Activated CD4-positive, alpha-beta T cell treated with anti-CD3 and anti-CD28 coated beads for 1 hour (primary cell): ENCODE measurements at regions not wholly inside any gene's neighbourhood (a gene's known extent, or its start where the extent isn't known, plus 50 kb on each side); places are given as distances from the start of the nearest gene placed in this dataset.
"Not testable (repeated sequence)": the region's sequence is repeated elsewhere in the genome, so short reads cannot be mapped to it uniquely, and the experiment has no call there.

Experiments
- DNase-seq: peaks from one replicate; pipeline ENCODE4 v3.0.0-alpha.2; 2020

DNA sequence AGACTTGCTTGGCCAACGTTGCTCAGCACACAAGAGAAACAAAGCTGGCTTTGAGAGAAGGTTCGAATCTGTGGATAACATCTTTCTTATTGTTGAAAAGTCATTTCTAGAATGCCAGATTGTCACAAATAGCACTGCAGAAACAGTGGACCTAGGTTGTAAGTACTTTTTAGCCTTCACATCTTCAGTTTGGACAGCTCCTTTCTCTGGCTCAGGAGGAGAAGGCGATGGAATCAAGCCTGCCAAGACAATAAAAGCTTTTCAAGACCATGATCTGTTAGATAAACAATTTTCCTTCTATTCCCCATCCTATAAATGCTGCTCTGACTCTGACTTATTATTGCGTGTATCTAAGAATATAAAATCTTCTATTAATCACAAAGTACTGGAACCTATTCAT lies 615.2 kb upstream of the SEMA6A start:
- DNase-seq = no peak

DNA sequence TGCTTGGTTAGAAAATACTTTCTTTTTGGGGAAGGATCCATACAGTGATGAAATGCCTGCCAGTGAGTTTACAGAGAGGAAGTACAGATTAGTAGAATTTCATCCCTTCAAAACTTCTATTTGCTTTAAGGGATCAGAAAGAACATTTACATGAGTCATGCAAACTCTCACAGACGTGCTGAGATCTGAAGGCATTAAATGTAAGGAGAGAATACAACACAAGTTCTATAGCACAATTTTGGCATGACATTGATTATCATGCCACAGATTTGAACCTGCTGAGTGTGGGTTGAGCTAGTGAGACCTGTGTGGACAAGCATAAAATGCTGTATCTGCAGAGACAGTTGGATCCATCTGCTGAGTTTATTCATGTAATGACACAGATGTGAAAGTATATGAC lies 613.6 kb upstream of the SEMA6A start:
- no peak for DNase-seq

GRCh38 chr5:117186751-117187150 lies 612.1 kb upstream of the SEMA6A start:
- no peak for DNase-seq

DNA sequence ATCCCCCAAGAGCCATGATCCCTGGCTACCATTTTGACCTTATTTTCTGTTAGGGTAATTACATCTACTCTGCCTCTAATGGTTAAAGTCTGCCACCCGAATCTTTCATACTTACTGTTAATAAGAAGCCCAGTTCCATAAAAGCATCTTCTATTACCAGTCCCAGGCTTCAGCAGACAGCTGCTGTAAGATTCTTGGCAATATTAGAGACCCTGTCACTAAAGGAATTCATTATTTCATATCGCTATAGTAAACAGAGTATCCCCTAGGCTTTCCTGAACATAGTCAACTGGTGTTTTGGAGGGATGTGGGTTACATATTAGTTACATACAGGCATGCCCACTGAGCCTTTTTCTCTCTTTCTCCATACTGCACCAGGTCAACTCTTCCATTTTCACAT lies 608.7 kb upstream of the SEMA6A start:
- no peak for DNase-seq

DNA sequence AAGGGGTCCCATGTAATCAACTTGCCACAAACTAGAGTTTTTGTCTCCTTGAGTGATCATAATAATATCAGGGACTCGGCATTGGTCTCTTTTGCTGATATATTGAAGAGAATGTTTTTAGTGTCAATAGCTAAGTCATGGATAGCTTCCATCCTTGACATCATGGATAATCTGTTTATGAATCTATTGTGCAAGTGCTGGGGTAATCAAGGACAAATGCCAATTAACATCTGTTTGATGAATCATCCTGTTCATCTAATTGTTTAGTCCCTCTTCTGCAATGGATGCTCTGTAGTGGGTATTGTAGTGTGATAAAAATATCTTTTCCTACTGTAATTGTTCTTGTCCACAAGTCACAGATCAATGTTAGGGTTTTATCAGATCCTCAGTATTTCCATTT lies 607.5 kb upstream of the SEMA6A start:
- no peak for DNase-seq

GRCh38 chr5:117177302-117177701 lies 602.7 kb upstream of the SEMA6A start:
- DNase-seq = no peak

DNA sequence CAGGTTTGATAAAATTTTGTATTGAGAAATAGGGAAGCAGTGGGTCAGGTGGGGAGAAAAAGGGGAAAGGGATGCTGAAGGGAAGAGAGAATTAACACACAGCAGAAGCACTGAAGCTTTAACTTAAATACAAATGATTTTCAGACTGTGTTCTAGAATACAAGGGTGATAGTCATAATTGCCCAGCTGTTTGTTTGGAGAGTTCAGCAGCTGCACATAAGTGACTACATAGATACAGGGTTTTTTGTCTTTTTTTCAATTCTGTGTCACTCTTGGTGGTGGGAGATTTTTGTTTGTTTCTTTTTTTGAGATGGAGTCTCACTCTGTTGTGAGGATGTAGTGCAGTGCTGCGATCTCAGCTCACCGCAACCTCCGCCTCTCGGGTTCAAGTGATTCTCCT lies 590.4 kb upstream of the SEMA6A start:
- no peak for DNase-seq

DNA sequence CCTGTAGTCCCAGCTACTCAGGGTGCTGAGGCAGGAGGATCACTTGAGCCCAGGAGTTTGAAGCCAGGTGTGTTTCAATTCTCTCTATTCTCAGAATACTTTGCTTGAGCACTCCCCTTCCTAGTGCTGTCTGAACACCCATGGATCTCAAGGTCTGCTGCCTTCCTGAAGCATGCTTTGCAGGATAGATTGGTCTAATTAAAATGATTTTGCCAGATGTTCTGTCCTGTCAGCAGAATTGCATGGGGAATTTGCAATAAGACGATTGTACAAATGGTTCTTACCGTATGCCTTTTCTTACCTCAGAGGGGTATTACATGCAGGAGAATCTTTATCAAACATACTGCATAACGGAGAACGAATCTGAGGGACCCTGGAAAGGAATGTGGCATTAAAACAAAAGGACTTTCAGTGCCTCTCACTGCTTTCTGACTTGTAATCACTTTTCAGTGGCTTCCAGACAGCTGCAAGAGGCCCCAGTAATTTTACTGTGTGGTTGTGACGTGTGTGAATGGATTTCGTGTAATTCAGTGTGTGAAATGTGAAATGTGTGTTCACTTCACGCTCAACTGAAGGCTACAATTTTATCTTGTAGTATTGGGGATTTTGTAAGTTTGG lies 587.2 kb upstream of the SEMA6A start:
- no peak for DNase-seq

- no peak for DNase-seq
These were observed 585.8 kb upstream of the SEMA6A start for GRCh38 chr5:117160391-117160790.

- no peak for DNase-seq
These were observed 574.7 kb upstream of the SEMA6A start for GRCh38 chr5:117149312-117149711.

DNA sequence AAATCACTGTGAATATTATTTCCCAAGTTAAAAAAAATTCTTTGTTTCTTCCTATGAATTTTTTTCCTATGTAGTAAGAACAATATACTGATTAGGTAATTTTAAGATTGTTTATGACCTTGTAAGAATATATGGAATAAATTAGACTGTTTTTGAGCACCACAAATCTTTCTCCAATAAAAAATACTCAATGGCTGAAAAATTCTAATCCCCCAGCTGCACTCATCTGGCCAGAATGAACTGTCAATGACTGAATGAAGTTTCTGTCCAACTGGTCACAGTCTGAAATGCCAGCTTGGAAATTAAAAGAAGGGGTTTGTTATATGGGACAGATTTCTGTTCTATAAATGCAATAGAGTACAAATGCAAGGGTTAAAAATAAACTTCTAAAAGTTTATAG lies 569.5 kb upstream of the SEMA6A start:
- DNase-seq = no peak

GRCh38 chr5:117143406-117143805 lies 568.8 kb upstream of the SEMA6A start:
- DNase-seq = no peak

DNA sequence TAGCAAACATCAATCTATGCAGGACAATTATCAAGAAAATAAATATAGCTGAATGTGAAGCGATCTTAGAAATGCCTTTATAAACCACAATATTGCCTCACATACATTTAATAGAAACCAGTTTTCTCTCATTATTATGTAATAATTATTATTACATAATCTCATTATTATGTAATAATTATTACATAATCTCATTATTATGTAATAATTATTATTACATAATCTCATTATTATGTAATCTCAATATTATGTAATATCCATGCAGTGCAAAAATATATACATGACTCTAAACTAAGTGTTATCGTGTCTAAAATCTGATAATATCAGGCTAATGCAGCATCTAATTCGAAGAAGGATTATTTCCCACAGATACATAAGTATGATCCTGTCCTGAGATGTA lies 563.9 kb upstream of the SEMA6A start:
- no peak for DNase-seq

DNA sequence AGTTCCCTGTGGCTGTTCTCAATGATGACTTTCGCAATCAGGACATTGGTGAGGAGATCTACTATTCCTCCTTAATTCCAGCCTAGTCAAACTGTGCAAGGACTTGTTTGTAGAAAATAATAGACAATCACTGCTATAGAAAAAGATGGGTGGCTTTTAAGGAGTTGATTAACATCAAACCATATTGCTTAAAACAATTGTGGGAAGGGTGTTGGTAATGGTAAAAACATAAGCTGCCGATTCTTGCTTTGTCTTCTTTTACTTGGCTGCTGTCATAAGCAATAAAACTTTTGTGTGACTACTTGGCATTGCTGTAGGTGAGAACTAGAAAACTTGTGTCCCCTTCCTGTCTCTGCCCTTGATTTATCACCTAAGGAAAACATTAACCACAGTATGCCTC lies 561.2 kb upstream of the SEMA6A start:
- no peak for DNase-seq

DNA sequence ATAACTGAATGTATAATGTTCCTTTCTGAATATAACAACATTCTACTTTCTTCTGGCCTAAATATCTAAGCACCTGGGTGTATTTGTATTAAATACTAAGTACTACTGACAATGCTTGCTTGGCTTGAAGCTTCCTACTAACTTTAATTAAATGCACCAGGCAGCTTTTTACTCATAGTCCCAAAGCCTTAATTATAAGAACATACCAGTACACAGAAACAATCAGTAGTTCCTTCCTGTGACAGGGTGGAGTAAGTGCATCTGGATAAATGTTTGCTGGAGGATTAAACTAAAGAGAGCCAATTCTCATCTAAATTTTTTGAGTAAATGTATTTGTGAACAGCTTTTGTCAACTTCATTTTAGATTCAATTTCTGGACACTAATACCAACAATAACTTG lies 558.6 kb upstream of the SEMA6A start:
- no peak for DNase-seq

DNA sequence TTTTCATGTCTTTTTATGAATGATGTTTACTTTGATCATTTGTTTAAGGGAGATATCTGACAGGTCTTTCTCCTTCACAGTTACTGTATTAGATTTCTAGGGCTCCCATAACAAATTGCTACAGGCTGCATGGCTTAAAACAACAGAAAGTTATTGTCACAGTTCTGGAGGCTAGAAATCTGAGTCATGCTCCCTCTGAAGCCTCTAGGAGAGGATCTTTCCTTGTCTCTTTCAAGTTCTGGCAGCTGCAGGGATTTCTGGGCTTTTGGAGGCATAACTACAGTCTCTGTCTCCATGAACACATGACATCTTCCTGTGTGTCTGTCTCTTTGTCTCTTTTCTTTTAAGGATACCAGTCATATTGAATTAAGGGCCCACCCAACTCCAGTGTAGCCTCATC lies 557.3 kb upstream of the SEMA6A start:
- no peak for DNase-seq

GRCh38 chr5:117131048-117131679 lies 556.5 kb upstream of the SEMA6A start:
- DNase-seq = no peak

DNA sequence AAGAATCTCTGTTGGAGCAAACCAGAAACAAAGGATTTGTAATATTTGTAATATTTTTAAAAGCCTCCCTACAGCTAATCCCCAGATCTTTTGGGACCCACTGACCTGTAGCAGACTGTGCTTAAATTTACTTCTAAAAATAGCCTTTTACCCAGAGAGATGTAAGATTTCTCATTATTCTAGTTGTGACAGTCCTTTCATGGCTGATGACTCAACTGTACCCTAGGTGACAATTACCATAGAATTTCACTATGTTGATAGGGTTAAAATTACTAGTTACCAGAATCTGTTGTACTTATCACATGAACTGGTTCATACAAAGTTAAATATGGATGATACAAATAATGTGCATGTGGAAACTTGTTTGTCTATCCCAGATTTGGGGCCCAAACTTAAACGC lies 543.9 kb upstream of the SEMA6A start:
- no peak for DNase-seq

- not testable (repeated sequence) for DNase-seq
These were observed 542.7 kb upstream of the SEMA6A start for GRCh38 chr5:117117314-117117713.

DNA sequence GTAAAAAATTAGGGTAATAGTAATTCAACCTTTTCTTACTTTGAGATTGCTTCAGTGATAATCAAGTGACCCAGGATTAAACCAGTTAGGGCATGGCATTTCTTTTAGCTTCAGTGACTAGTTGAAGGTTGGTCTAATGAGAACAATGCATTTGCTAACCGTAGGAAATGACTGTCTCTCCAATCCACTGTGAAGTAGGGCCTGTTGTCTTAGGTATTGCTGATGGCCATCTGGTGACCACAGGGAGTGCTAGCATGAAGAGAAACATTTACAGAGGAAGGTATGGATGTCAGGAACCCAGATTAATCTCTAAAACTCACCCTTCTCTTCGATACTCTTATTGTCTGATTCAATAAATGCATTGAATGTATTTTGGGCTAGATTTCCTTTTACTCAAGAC lies 535.9 kb upstream of the SEMA6A start:
- no peak for DNase-seq

DNA sequence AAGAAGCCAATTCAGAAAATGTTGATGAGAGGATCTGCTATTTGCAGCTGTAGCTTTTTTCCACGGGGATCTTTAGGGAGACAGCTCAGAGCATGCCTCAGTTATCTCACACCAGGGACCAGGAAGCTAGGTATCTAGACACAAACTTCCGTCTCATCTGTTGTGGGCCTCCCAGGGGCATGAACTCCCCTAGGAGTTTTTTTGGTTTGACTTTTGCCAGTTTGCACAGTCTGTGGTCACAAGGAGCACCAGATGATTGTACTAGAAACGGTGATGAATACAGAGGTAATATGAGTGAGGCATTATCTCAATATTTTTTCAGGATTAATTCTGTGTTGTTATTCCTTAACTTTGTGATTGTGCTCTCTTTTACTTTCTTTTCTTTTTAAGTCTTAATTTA lies 533.2 kb upstream of the SEMA6A start:
- no peak for DNase-seq

DNA sequence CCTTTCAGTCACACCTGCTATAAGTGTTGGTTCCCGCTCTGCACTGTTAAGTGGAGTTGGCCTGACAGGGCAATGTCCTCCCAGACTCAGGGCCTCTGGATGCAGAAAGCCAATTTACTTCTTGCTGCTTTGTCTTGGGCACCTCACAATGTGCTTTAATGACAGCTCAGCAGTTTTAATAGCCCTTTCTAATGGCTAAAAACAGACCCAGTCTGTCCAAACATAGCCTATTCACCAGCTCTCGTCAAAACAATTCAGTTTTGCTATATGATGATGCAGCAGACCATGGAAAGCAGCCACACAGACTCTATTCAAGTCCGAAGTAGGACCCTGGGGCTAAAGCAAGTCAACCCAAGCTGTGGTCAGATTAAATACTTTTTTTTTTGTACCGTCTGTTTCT lies 529.1 kb upstream of the SEMA6A start:
- DNase-seq = no peak

GRCh38 chr5:117102591-117102990 lies 528.0 kb upstream of the SEMA6A start:
- DNase-seq = no peak

DNA sequence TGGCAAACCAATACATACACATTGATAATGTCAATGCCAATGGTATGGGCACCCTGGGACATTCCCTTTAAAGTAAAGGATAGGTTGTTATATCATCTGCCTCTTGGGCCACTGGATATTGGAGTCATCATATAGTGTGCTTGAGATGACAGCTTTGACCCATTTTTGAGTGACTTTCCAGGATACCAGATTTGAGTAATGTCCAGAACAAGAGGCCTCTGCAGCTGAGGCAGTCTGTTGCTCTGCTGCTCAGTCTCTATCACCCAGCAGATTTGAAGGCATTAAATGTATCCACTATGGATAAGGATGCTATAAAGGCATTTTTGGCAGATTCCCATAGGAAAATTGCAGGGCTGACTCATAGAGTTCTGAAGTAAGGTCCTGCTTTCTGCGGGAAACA lies 525.6 kb upstream of the SEMA6A start:
- DNase-seq = no peak

GRCh38 chr5:117098094-117098493 lies 523.5 kb upstream of the SEMA6A start:
- DNase-seq = no peak
